GM19438 (cell line): ENCODE measurements at regions not wholly inside any gene's neighbourhood (a gene's known extent, or its start where the extent isn't known, plus 50 kb on each side); places are given as distances from the start of the nearest gene placed in this dataset.
A peak's percentile ranks its signal among the peaks of the same experiment; 100 is the strongest.
"Not testable (repeated sequence)": the region's sequence is repeated elsewhere in the genome, so short reads cannot be mapped to it uniquely, and the experiment has no call there.

ENCODE experiments used
- ATAC-seq: cut with Tn5 transposase; IDR thresholded peaks from one replicate; pipeline ENCODE4 v1.9.1; 2021; ENCODE audit warnings: low read depth; ENCODE audit not compliant: unreplicated experiment

DNA sequence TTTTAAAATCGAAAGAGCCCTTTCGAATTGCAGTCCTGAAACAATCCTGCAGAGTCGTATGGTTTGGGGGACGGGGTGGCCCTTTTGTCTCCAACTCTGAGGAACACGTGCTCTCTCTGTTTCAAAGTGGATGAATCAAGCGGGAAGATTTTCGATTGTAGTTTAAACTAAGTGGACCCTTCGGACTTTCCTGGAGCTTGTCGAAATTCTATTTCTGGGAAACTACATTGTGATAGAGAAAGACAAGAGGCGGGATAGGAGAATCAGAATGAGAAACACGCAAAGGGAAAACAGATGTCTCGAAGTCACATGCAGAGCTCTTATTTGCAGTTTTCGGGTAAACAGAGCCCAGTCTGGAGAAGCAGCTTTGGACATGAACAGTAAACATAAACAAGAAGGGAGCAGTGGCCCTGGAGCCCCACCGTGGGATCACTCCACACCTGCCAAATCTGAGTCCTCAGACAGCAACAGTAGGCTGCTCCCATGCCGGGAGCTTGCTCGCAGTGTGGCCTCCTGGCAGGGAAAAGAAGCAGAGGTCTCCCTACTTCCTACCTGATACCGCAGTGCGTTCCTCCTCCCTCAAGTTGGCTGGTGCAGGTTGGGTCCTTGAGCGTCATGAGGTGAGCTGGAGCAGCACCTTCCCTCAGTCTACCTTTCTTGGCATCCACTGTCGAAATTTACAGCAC lies 202.4 kb downstream of the SLC4A3 start:
- no peak for ATAC-seq

GRCh38 chr2:219830353-219830738 lies 202.9 kb downstream of the SLC4A3 start:
- ATAC-seq = no peak

DNA sequence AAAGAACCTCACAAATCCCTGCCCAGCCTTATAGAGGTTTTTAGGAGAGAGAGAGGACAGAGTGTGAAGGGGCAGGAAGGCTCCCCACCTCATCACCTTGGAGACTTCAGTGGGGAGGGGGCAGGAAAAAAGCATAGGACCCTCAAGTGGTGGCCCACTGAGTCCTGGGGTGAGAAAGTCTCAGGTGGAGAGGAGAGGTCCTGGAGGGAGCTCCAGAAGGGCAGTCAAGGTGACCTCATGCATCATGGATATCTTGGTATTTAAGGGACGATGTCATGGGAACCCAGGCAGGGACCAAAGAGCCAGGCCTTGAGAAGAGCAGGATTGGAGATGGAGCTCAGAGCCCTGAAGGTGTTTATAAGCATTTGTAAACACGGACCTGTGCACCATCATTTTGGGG lies 204.5 kb downstream of the SLC4A3 start:
- ATAC-seq = no peak

DNA sequence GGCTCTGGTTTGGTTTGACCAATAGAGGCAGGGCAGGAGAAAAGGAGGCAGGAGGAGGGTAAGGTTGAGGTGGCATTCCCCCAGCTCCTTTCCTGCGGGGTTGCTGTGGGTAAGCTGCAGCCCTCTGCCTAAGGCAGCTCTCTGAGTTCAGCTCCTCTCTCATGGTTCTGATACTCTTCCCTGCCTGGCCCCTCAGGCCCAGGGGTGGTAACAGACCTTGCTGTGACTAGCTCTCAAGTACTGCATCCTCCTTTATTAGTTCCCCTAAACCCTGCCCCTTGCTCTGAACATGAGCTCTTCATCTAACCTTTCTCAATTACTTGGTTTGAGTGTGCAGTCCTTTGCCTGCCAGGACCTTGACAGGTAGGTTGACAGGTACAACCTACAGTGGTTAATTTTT lies 205.5 kb downstream of the SLC4A3 start:
- no peak for ATAC-seq

DNA sequence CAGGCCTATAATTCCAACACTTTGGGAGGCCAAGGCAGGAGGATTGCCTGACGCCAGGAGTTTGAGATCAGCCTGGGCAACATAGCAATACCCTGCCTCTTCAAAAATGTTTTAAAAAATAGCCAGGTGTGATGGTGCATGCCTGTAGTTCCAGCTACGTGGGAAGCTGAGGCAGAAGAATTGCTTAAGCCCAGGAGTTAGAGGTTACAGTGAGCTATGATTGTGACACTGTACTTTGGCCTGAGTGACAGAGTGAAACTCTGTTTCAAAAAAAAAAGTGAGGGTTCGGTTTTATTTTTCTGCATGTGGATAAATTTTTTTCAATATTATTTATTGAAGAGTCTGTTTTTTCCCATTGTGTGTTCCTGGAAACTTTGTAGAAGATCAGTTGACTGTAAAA lies 208.1 kb downstream of the SLC4A3 start:
- ATAC-seq = no peak

GRCh38 chr2:219836647-219837177 lies 209.3 kb downstream of the SLC4A3 start:
- ATAC-seq = no peak

GRCh38 chr2:219844401-219845091 lies 217.1 kb downstream of the SLC4A3 start:
- peak; percentile 100 for ATAC-seq

GRCh38 chr2:219848882-219849281 lies 221.5 kb downstream of the SLC4A3 start:
- no peak for ATAC-seq

- no peak for ATAC-seq
Measured at GRCh38 chr2:219851169-219851568, 223.7 kb downstream of the SLC4A3 start.

DNA sequence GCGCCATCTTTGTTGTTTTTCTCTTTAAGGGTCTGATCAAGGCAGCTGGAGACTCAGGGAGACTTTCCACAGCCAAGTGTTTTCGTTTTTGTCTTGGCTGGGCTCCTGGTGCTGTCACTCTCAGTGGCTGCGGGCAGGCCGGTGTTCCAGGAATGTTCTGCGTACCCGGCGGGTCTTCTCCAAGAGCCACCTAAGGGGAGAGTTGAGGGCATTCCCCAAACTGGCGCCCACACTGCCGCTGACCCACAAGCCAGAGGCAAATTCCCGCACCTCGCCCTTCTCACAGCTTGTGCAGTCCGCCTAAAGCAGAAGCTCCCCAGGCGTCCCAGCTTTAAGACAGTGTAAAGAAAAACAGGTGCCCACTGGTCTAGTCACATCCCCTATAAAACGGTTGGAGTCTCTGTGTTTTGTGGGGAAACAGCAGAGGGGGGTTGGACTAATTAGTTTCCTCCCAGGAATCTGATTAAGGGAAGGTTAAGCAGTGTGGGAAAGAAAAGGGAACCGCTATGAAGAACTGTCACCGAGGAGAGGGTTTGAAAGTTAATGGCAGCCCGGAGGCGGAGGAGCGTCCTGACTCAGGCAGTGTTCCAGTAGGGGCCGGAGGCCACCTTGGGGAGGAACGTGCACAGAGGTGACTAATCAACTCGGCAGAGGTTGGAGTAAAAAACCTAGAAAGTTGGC lies 224.5 kb downstream of the SLC4A3 start:
- no peak for ATAC-seq

GRCh38 chr2:219852626-219853025 lies 225.2 kb downstream of the SLC4A3 start:
- no peak for ATAC-seq

DNA sequence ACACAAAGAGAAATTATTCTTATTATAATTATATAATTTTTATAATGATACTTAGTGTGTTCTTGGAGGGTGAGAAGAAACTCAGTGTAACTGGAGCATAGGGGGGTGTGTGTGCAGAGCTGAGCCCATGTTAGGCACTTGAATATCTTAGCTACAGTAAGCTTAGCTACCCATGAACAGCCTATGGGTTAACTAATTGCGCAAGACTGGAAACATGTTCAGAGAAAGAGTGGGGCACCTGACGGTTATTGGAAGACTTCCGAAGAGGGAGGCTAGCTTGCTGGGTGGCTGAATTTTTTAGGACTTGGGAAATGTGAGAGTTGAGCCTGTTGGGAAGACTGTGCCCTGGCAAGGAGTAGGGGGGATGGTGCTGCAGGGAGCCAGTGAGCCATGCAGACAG lies 229.2 kb downstream of the SLC4A3 start:
- ATAC-seq = no peak

- no peak for ATAC-seq
Measured at GRCh38 chr2:219857751-219858150, 230.3 kb downstream of the SLC4A3 start.

- ATAC-seq = no peak
Measured at GRCh38 chr2:219861307-219861706, 233.9 kb downstream of the SLC4A3 start.

- ATAC-seq = no peak
Measured at GRCh38 chr2:219864154-219864553, 236.7 kb downstream of the SLC4A3 start.

GRCh38 chr2:219868635-219869034 lies 241.2 kb downstream of the SLC4A3 start:
- ATAC-seq = no peak

GRCh38 chr2:219870041-219870440 lies 242.6 kb downstream of the SLC4A3 start:
- no peak for ATAC-seq

DNA sequence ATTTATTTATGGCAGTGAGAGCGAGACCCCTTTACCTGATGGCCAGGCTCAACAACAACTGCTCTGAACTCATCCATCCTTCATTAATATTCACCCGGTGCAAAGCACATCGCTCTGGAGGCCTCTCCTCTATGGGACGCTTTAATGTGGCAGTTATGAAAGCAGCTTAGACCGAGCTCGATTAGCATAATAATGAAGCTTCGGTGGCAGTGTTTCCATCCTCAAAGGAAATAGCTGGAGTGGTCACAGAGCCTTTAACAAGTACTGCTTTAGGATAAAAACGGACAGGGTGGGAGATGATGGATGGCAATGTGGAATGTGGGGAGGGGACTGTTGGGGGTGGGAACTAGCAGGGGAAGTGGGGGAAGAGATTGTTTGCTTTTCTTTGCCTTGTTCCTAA lies 243.9 kb downstream of the SLC4A3 start:
- ATAC-seq = no peak

DNA sequence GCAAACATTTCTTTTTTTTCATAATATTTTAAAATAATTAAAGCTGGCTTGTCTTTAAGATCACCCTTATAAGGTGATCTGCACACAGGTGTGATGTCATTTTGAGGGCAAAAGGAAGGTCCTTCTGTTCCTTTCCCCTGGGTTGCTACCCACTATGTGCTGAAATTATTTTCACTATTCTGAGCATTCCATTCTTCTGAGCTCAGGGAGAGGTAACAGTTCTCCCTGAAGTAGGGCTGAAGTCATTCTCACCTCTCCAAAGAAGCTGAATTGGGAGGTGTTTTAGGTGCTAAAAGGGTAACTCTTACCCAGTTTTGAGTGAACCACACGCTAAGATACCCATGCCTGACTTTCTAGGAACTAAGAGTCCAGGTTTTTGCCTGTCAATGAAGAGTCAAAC lies 247.6 kb downstream of the SLC4A3 start:
- ATAC-seq = no peak

GRCh38 chr2:219875986-219876385 lies 248.6 kb downstream of the SLC4A3 start:
- ATAC-seq = not testable (repeated sequence)

GRCh38 chr2:219876931-219877330 lies 249.5 kb downstream of the SLC4A3 start:
- ATAC-seq = no peak

- no peak for ATAC-seq
Measured at GRCh38 chr2:219877728-219878127, 250.3 kb downstream of the SLC4A3 start.
